K562 (cell line): ENCODE measurements at regions not wholly inside any gene's neighbourhood (a gene's known extent, or its start where the extent isn't known, plus 50 kb on each side); places are given as distances from the start of the nearest gene placed in this dataset.

Source experiments
- ATAC-seq: fragments of 200-7000 bp; cut with Tn5 transposase; 3 replicates; pipeline ENCODE4 v1.9.1; 2020; ENCODE audit warnings: moderate library complexity
- BruUV-seq: library from RNA; stranded (reverse); fragments of 400-500 nt; replicated peaks from 2 replicates; lab custom pipeline; 2021; lab: Mats Ljungman, UMichigan
- CTCF ChIA-PET: fragments of 300-600 bp; formaldehyde crosslinking; extraction: SDS; loops from one replicate; lab custom pipeline; 2021; ENCODE audit warnings: low intra/inter-chr PET ratio; lab: Yijun Ruan, JAX
- POLR2A ChIA-PET: fragments of 300-600, 350-650 bp; sonication (Branson Sonifier 250); formaldehyde crosslinking; extraction: SDS; loops from one replicate; lab custom pipeline; 2021; ENCODE audit warnings: antibody characterized with exemption, inconsistent platforms; lab: Yijun Ruan, JAX
- DNase-seq, 4 experiments: peaks; one replicate each; pipeline versions ENCODE4 v3.0.0 to v3.0.0-alpha.2; 2011 to 2018; ENCODE audit warnings: low spot score in 3 of 4, mixed read lengths in 3 of 4; ENCODE audit errors: extremely low read depth in 1 of 4
- FAIRE-seq: peaks from 2 replicates; lab custom pipeline; 2011; peaks lifted over from hg19 to GRCh38; lab: Jason Lieb, UNC
- H2AFZ ChIP-seq: 2 replicates; pipeline ENCODE4 v1.6.0; 2011; ENCODE audit warnings: low read depth, low read length, control low read depth, inconsistent platforms
- H3K27ac ChIP-seq: fragments of 200-600 bp; 3 replicates; pipeline ENCODE4 v1.8.0; 2011; ENCODE audit warnings: low read depth, mild to moderate bottlenecking, control low read depth, inconsistent platforms, low read length, moderate library complexity, mixed read lengths; ENCODE audit errors: extremely low read depth
- H3K27me3 ChIP-seq, 2 experiments: fragments of 300-600 bp in 1 of 2; 2 replicates in 1 of 2; 3 replicates in 1 of 2; pipeline versions ENCODE4 v1.6.0 to v1.8.0; 2011; ENCODE audit warnings: inconsistent platforms in 2 of 2, low read length in 2 of 2, mild to moderate bottlenecking in 1 of 2, mixed read lengths in 1 of 2, moderate library complexity in 1 of 2; ENCODE audit not compliant: control insufficient read depth in 2 of 2, insufficient read depth in 2 of 2
- H3K36me3 ChIP-seq: fragments of 300-600 bp; 3 replicates; pipeline ENCODE4 v1.8.0; 2011; ENCODE audit warnings: mild to moderate bottlenecking, low read length, inconsistent platforms; ENCODE audit not compliant: control insufficient read depth, insufficient read depth
- H3K4me1 ChIP-seq, 2 experiments: fragments of 200-600 bp in 1 of 2; replicated peaks in 1 of 2; 2 replicates in 1 of 2; 3 replicates in 1 of 2; pipeline versions ENCODE4 v1.5.1 to v1.8.0; 2011; ENCODE audit warnings: inconsistent platforms in 2 of 2, low read length in 2 of 2, mild to moderate bottlenecking in 1 of 2, mixed read lengths in 1 of 2, moderate library complexity in 1 of 2; ENCODE audit not compliant: control insufficient read depth in 2 of 2, insufficient read depth in 2 of 2
- H3K4me2 ChIP-seq: 2 replicates; pipeline ENCODE4 v1.6.1; 2011; ENCODE audit warnings: low read length, control low read depth, inconsistent platforms, mixed read lengths; ENCODE audit not compliant: insufficient read depth
- H3K4me3 ChIP-seq: fragments of 200-600 bp; sonication (generic), shearing (Covaris generic); 2 replicates; pipeline ENCODE4 v1.5.1; 2016; ENCODE audit warnings: control low read depth, inconsistent platforms
- H3K79me2 ChIP-seq: fragments of 200-600 bp; 3 replicates; pipeline ENCODE4 v1.8.0; 2011; ENCODE audit warnings: low read length, inconsistent platforms; ENCODE audit not compliant: control insufficient read depth, insufficient read depth
- H3K9ac ChIP-seq, 2 experiments: 2 replicates each; pipeline versions ENCODE4 v1.6.0 to v1.6.1; 2011; ENCODE audit warnings: low read depth in 2 of 2, low read length in 2 of 2, control low read depth in 1 of 2, inconsistent platforms in 1 of 2, mild to moderate bottlenecking in 1 of 2, mixed read lengths in 1 of 2; ENCODE audit not compliant: insufficient read depth in 1 of 2
- H3K9me1 ChIP-seq: one replicate; pipeline ENCODE4 v1.6.0; 2011; ENCODE audit warnings: inconsistent platforms, mild to moderate bottlenecking, low read length, moderate library complexity; ENCODE audit not compliant: control insufficient read depth, insufficient read depth
- H3K9me3 ChIP-seq: replicated peaks from 2 replicates; pipeline ENCODE4 v1.5.1; 2011; ENCODE audit warnings: low read depth, low read length, inconsistent platforms; ENCODE audit not compliant: control insufficient read depth, insufficient read depth
- H4K20me1 ChIP-seq: replicated peaks from 2 replicates; pipeline ENCODE4 v1.6.1; 2011; ENCODE audit warnings: low read length, inconsistent platforms, mixed read lengths; ENCODE audit not compliant: control insufficient read depth, insufficient read depth
- FIP1L1 ChIP-seq: fragments of 200-400 bp; formaldehyde crosslinking; IDR thresholded peaks from 2 replicates; pipeline ENCODE4 v1.6.1; 2018; ENCODE audit warnings: mild to moderate bottlenecking, low read depth, low read length; ENCODE audit not compliant: poor library complexity, severe bottlenecking
- HSF4 ChIP-seq: fragments of 250-450 bp; sonication (Bioruptor Pico); IDR thresholded peaks from 2 replicates; pipeline ENCODE4 v2.1.2; 2022; ENCODE audit warnings: mild to moderate bottlenecking, moderate library complexity, borderline replicate concordance
- ZKSCAN3 ChIP-seq: fragments of 250-450 bp; sonication (Bioruptor Pico); IDR thresholded peaks from 2 replicates; pipeline ENCODE4 v1.4.0; 2020
- ZNF696 ChIP-seq: fragments of 250-450 bp; sonication (Bioruptor Pico); conservative IDR thresholded peaks from 2 replicates; pipeline ENCODE4 v1.4.0; 2020; ENCODE audit warnings: mild to moderate bottlenecking, moderate library complexity
- ZZZ3 ChIP-seq: fragments of 450-650 bp; IDR thresholded peaks from 2 replicates; pipeline ENCODE4 v1.6.1; 2016; ENCODE audit warnings: antibody characterized with exemption, mild to moderate bottlenecking, moderate library complexity
- WGBS: fragments of 100-300 bp; shearing (Covaris generic); methylation state at CpG from one replicate; pipeline ENCODE4 v1.1.6; 2016; ENCODE audit warnings: low coverage, mixed read lengths; ENCODE audit not compliant: insufficient coverage; ENCODE audit errors: missing lambda C conversion rate; 5-methylcytosine and 5-hydroxymethylcytosine counted together
- in situ Hi-C: fragments of 300-500 bp; cut with MboI; formaldehyde crosslinking; loops from 4 replicates; pipeline ENCODE4 v1.15.0; 2018; ENCODE audit warnings: inconsistent platforms, mixed read lengths
- intact Hi-C: fragments of 100-400 bp; cut with micrococcal nuclease; formaldehyde crosslinking; loops from 2 replicates; pipeline ENCODE4 v1.14.2; 2022
- TF ChIP-seq, protein P1 (sequence below), 3 experiments: fragments of 200-800 bp in 1 of 3; fragments of 250-450 bp in 1 of 3; fragments of 450-650 bp in 1 of 3; sonication (Bioruptor Pico) in 1 of 3; sonication (Bioruptor generic) in 1 of 3; formaldehyde crosslinking in 1 of 3; IDR thresholded peaks; 2 replicates each; pipeline versions ENCODE4 v1.6.1 to v1.8.0; 2016 to 2022; ENCODE audit warnings: mild to moderate bottlenecking in 2 of 3, missing genetic modification characterization in 2 of 3, missing compliant biosample characterization in 1 of 3, moderate library complexity in 1 of 3
- TF ChIP-seq, protein P2 (sequence below): fragments of 450-650 bp; IDR thresholded peaks from 2 replicates; pipeline ENCODE4 v1.6.1; 2018; ENCODE audit warnings: mild to moderate bottlenecking, low read depth; ENCODE audit not compliant: partially characterized antibody
- TF ChIP-seq, protein P3 (sequence below): conservative IDR thresholded peaks from 2 replicates; pipeline ENCODE4 v1.6.1; 2011; ENCODE audit warnings: low read depth, mild to moderate bottlenecking, low read length; ENCODE audit not compliant: control insufficient read depth

DNA sequence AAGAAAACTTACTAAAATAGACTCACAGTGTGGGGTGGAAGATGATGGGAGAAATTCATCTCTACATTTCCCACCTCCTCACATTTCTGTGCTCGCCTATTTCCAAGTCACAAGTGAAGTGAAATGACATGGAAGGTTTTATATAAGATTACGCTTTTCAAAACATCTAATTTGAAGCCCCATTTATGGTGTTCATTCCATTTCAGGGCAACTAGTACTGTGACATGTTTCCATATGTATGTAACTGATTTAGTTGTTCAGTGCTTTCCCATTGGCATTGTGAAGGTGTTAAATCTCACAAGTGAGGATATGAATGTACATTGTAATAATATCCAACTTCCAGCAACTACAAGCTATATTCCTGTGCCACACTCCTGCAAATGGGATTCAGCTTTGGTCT is 1174.8 kb downstream of the CDH11 start:
- CTCF ChIA-PET: no interaction called here

DNA sequence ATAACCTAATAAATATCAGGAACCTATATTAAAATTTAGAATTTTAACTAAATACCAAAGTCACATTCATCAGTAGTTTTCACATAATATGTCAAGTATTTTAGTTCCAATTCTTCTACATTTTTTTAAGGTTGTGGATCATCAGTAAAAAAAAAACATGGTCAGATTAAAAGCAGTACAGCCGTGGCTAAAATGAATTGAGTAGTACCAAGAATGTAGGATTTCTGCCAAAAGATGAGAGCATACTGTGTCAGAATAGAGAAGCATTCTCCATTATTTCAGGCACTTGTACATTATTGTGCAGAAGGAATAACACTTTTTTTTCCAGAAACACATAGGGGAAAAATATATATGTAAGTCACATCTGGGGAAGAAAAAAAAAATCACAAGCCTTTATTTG is 1176.1 kb downstream of the CDH11 start:
- H3K4me2 ChIP-seq: no peak overlapping the region
- H3K27ac ChIP-seq: no peak overlapping the region
- no peaks in the 10 kb centered on the region for H3K9me3 ChIP-seq
- 0% methylated on average over 1 of the region's 1 CpG for WGBS
- no peak for DNase-seq
- no peaks in the 10 kb centered on the region for H3K36me3 ChIP-seq
- no peak for ATAC-seq
- no peaks in the 10 kb centered on the region for H3K4me1 ChIP-seq
- H2AFZ ChIP-seq: no peak overlapping the region
- H3K79me2 ChIP-seq: no peaks in the 10 kb centered on the region
- in situ Hi-C loops: no loop called here
- H3K4me3 ChIP-seq: no peak overlapping the region
- no peak overlapping the region for H3K9ac ChIP-seq
- no peak for FAIRE-seq
- intact Hi-C loops: no loop called here
- CTCF ChIA-PET: no interaction called here
- POLR2A ChIA-PET: no interaction called here
- H4K20me1 ChIP-seq: no peaks in the 10 kb centered on the region
- no peaks in the 10 kb centered on the region for H3K9me1 ChIP-seq
- H3K27me3 ChIP-seq: no peaks in the 10 kb centered on the region
- BruUV-seq: no TSS peak
- TF ChIP-seq ZNF696: no peak
- TF ChIP-seq FIP1L1: no peak
- TF ChIP-seq, protein P1, sequence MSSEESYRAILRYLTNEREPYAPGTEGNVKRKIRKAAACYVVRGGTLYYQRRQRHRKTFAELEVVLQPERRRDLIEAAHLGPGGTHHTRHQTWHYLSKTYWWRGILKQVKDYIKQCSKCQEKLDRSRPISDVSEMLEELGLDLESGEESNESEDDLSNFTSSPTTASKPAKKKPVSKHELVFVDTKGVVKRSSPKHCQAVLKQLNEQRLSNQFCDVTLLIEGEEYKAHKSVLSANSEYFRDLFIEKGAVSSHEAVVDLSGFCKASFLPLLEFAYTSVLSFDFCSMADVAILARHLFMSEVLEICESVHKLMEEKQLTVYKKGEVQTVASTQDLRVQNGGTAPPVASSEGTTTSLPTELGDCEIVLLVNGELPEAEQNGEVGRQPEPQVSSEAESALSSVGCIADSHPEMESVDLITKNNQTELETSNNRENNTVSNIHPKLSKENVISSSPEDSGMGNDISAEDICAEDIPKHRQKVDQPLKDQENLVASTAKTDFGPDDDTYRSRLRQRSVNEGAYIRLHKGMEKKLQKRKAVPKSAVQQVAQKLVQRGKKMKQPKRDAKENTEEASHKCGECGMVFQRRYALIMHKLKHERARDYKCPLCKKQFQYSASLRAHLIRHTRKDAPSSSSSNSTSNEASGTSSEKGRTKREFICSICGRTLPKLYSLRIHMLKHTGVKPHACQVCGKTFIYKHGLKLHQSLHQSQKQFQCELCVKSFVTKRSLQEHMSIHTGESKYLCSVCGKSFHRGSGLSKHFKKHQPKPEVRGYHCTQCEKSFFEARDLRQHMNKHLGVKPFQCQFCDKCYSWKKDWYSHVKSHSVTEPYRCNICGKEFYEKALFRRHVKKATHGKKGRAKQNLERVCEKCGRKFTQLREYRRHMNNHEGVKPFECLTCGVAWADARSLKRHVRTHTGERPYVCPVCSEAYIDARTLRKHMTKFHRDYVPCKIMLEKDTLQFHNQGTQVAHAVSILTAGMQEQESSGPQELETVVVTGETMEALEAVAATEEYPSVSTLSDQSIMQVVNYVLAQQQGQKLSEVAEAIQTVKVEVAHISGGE (CRISPR knock-in tag; IDR thresholded peaks at IDR 0.05): no peak
- TF ChIP-seq, protein P2, sequence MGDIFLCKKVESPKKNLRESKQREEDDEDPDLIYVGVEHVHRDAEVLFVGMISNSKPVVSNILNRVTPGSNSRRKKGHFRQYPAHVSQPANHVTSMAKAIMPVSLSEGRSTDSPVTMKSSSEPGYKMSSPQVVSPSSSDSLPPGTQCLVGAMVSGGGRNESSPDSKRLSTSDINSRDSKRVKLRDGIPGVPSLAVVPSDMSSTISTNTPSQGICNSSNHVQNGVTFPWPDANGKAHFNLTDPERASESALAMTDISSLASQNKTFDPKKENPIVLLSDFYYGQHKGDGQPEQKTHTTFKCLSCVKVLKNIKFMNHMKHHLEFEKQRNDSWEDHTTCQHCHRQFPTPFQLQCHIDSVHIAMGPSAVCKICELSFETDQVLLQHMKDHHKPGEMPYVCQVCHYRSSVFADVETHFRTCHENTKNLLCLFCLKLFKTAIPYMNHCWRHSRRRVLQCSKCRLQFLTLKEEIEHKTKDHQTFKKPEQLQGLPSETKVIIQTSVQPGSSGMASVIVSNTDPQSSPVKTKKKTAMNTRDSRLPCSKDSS: no peak
- no peak for TF ChIP-seq HSF4 (CRISPR knock-in tag)
- TF ChIP-seq ZZZ3: no peak

More for the DNA sequence above, 1174.8 kb downstream of the CDH11 start:
- H3K9me1 ChIP-seq: no peaks in the 10 kb centered on the region
- H3K79me2 ChIP-seq: no peaks in the 10 kb centered on the region
- no peak overlapping the region for H3K9ac ChIP-seq
- DNase-seq (no peak), ATAC-seq (no peak), FAIRE-seq (no peak)
- no peak overlapping the region for H3K4me2 ChIP-seq
- H2AFZ ChIP-seq: no peak overlapping the region
- in situ Hi-C loops: no loop called here
- H3K27ac ChIP-seq: no peak overlapping the region
- H3K4me3 ChIP-seq: no peak overlapping the region
- no TSS peak for BruUV-seq
- H3K4me1 ChIP-seq: no peaks in the 10 kb centered on the region
- POLR2A ChIA-PET: interaction anchor here (0.7 kb wide), 1 partner anchor 221 kb away, joined by 3 read pairs; no protein-coding TSS in a partner anchor
- H3K9me3 ChIP-seq: no peaks in the 10 kb centered on the region
- no peaks in the 10 kb centered on the region for H4K20me1 ChIP-seq
- intact Hi-C loops: no loop called here
- TF ChIP-seq ZKSCAN3 (CRISPR knock-in tag): no peak
- TF ChIP-seq, protein P3, sequence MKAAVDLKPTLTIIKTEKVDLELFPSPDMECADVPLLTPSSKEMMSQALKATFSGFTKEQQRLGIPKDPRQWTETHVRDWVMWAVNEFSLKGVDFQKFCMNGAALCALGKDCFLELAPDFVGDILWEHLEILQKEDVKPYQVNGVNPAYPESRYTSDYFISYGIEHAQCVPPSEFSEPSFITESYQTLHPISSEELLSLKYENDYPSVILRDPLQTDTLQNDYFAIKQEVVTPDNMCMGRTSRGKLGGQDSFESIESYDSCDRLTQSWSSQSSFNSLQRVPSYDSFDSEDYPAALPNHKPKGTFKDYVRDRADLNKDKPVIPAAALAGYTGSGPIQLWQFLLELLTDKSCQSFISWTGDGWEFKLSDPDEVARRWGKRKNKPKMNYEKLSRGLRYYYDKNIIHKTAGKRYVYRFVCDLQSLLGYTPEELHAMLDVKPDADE: no peak
- 0% methylated on average over 2 of the region's 2 CpGs for WGBS
- H3K36me3 ChIP-seq: no peaks in the 10 kb centered on the region
- H3K27me3 ChIP-seq: no peaks in the 10 kb centered on the region
